HG02571 (cell line): ENCODE measurements at regions not wholly inside any gene's neighbourhood (a gene's known extent, or its start where the extent isn't known, plus 50 kb on each side); places are given as distances from the start of the nearest gene placed in this dataset.
"Not testable (repeated sequence)": the region's sequence is repeated elsewhere in the genome, so short reads cannot be mapped to it uniquely, and the experiment has no call there.

Experiments
- ATAC-seq: cut with Tn5 transposase; IDR thresholded peaks from one replicate; pipeline ENCODE4 v1.9.1; 2021; ENCODE audit warnings: mild to moderate bottlenecking, moderate library complexity; ENCODE audit not compliant: unreplicated experiment

GRCh38 chr14:31911160-31911559, 165.9 kb upstream of the ARHGAP5 start:
- ATAC-seq, result no peak

GRCh38 chr14:31913370-31913769, 163.7 kb upstream of the ARHGAP5 start:
- no peak for ATAC-seq

GRCh38 chr14:31918289-31918688, 158.8 kb upstream of the ARHGAP5 start:
- not testable (repeated sequence) for ATAC-seq

GRCh38 chr14:31920001-31920400, 157.1 kb upstream of the ARHGAP5 start:
- no peak for ATAC-seq

- no peak for ATAC-seq
Measured at GRCh38 chr14:31920989-31921650, 156.0 kb upstream of the ARHGAP5 start.

GRCh38 chr14:31921721-31922120, 155.4 kb upstream of the ARHGAP5 start:
- ATAC-seq, result no peak

- ATAC-seq, result no peak
Measured at GRCh38 chr14:31926123-31926522, 151.0 kb upstream of the ARHGAP5 start.

- ATAC-seq, result no peak
Measured at GRCh38 chr14:31926652-31927347, 150.3 kb upstream of the ARHGAP5 start.

- no peak for ATAC-seq
Measured at GRCh38 chr14:31927348-31927832, 149.7 kb upstream of the ARHGAP5 start.

GRCh38 chr14:31930070-31930469, 147.0 kb upstream of the ARHGAP5 start:
- ATAC-seq, result no peak

GRCh38 chr14:31930493-31931240, 146.4 kb upstream of the ARHGAP5 start:
- no peak for ATAC-seq

- ATAC-seq, result no peak
Measured at GRCh38 chr14:31932675-31933074, 144.4 kb upstream of the ARHGAP5 start.

- no peak for ATAC-seq
Measured at GRCh38 chr14:31933716-31934115, 143.4 kb upstream of the ARHGAP5 start.

- ATAC-seq, result no peak
Measured at GRCh38 chr14:31934767-31935266, 142.3 kb upstream of the ARHGAP5 start.

- no peak for ATAC-seq
Measured at GRCh38 chr14:31935391-31935790, 141.7 kb upstream of the ARHGAP5 start.

GRCh38 chr14:31936115-31936514, 141.0 kb upstream of the ARHGAP5 start:
- ATAC-seq, result no peak

- peak; percentile 98 for ATAC-seq
Measured at GRCh38 chr14:31937730-31938346, 139.3 kb upstream of the ARHGAP5 start.

- ATAC-seq, result no peak
Measured at GRCh38 chr14:31939934-31940333, 137.2 kb upstream of the ARHGAP5 start.

- no peak for ATAC-seq
Measured at GRCh38 chr14:31941487-31941886, 135.6 kb upstream of the ARHGAP5 start.

- ATAC-seq, result no peak
Measured at GRCh38 chr14:31942166-31942841, 134.8 kb upstream of the ARHGAP5 start.
